ENCODE measurements at regions not wholly inside any gene's neighbourhood (a gene's known extent, or its start where the extent isn't known, plus 50 kb on each side); places are given as distances from the start of the nearest gene placed in this dataset.
A peak's percentile ranks its signal among the peaks of the same experiment; 100 is the strongest.

- ATAC-seq (no peak), DNase-seq (no peak)
- WGBS, 2 donors = 64 to 76% methylated on average over 5 of the region's 5 CpGs
- Histone ChIP-seq H3K4me1 (peaks cover under 1% of the 10 kb centered on the region), H3K27ac (no peak overlapping the region), H3K9me3 (no peaks in the 10 kb centered on the region), H3K4me3 (no peak overlapping the region), H3K27me3 (no peaks in the 10 kb centered on the region), H3K36me3 (replicated peaks in 1 of 2; ENCODE audit: insufficient read depth in 1 of 2, low read depth in 2 of 2) (no peaks in the 10 kb centered on the region)
- intact Hi-C loops (cut with DNase I) = no loop called here
- TF ChIP-seq CTCF (IDR thresholded peaks at IDR 0.05) (no peak), POLR2A (IDR thresholded peaks at IDR 0.05) (no peak)
Measured at GRCh38 chr2:64196963-64197362, 52.7 kb upstream of the PELI1 start.

GRCh38 chr2:64201151-64201550, 56.9 kb upstream of the PELI1 start:
- ATAC-seq (no peak), DNase-seq (no peak)
- H3K4me3 ChIP-seq = no peak overlapping the region
- no peaks in the 10 kb centered on the region for H3K9me3 ChIP-seq
- H3K4me1 ChIP-seq = peaks cover 17% of the 10 kb centered on the region
- TF ChIP-seq POLR2A (IDR thresholded peaks at IDR 0.05) = no peak
- no peak for TF ChIP-seq CTCF (IDR thresholded peaks at IDR 0.05)
- 96 to 100% methylated on average over 1 of the region's 1 CpG for WGBS, 2 donors
- no peaks in the 10 kb centered on the region for H3K36me3 ChIP-seq (replicated peaks in 1 of 2; ENCODE audit: insufficient read depth in 1 of 2, low read depth in 2 of 2)
- intact Hi-C loops (cut with DNase I) = no loop called here
- H3K27me3 ChIP-seq = no peaks in the 10 kb centered on the region
- no peak overlapping the region for H3K27ac ChIP-seq

GRCh38 chr2:64202206-64202845, 58.1 kb upstream of the PELI1 start:
- peak overlapping the region in 1 of 4 donors; percentile 24 for H3K27ac ChIP-seq
- intact Hi-C loops (cut with DNase I) = no loop called here

GRCh38 chr2:64203131-64203857, 59.1 kb upstream of the PELI1 start:
- Histone ChIP-seq H3K36me3 (replicated peaks in 1 of 2; ENCODE audit: insufficient read depth in 1 of 2, low read depth in 2 of 2) (no peaks in the 10 kb centered on the region), H3K9me3 (no peaks in the 10 kb centered on the region), H3K27ac (peak overlapping the region in 2 of 4 donors; percentile 56 to 66), H3K27me3 (no peaks in the 10 kb centered on the region), H3K4me3 (no peak overlapping the region), H3K4me1 (peaks cover 17% of the 10 kb centered on the region)
- TF ChIP-seq CTCF (IDR thresholded peaks at IDR 0.05) (no peak), POLR2A (IDR thresholded peaks at IDR 0.05) (no peak)
- ATAC-seq (no peak), DNase-seq (no peak)
- intact Hi-C loops (cut with DNase I) = no loop called here
- WGBS, 2 donors = 82 to 86% methylated on average over 4 of the region's 4 CpGs

More at GRCh38 chr2:64202206-64202845, 58.1 kb upstream of the PELI1 start:
- Histone ChIP-seq H3K4me1 (peaks cover 17% of the 10 kb centered on the region), H3K9me3 (no peaks in the 10 kb centered on the region), H3K27me3 (no peaks in the 10 kb centered on the region), H3K36me3 (replicated peaks in 1 of 2; ENCODE audit: insufficient read depth in 1 of 2, low read depth in 2 of 2) (no peaks in the 10 kb centered on the region), H3K4me3 (no peak overlapping the region)
- 45 to 47% methylated on average over 4 of the region's 4 CpGs for WGBS, 2 donors
- ATAC-seq (peak; percentile 77), DNase-seq (no peak)
- no peak for TF ChIP-seq CTCF (IDR thresholded peaks at IDR 0.05)
- no peak for TF ChIP-seq POLR2A (IDR thresholded peaks at IDR 0.05)
